ENCODE measurements at regions not wholly inside any gene's neighbourhood (a gene's known extent, or its start where the extent isn't known, plus 50 kb on each side); places are given as distances from the start of the nearest gene placed in this dataset.
A peak's percentile ranks its signal among the peaks of the same experiment; 100 is the strongest.

- DNase-seq, result no peak
Measured at GRCh38 chr7:156474241-156474743, 166.3 kb upstream of the RNF32 start.

- peak; percentile 10 for DNase-seq
Measured at GRCh38 chr7:156473476-156474240, 166.9 kb upstream of the RNF32 start.

GRCh38 chr7:156472267-156472666, 168.3 kb upstream of the RNF32 start:
- no peak for DNase-seq

GRCh38 chr7:156470399-156471320, 169.9 kb upstream of the RNF32 start:
- DNase-seq, result no peak

GRCh38 chr7:156466955-156467625, 173.5 kb upstream of the RNF32 start:
- no peak for DNase-seq

GRCh38 chr7:156466272-156466671, 174.3 kb upstream of the RNF32 start:
- no peak for DNase-seq

GRCh38 chr7:156465186-156465585, 175.4 kb upstream of the RNF32 start:
- no peak for DNase-seq

GRCh38 chr7:156464339-156464738, 176.2 kb upstream of the RNF32 start:
- no peak for DNase-seq

GRCh38 chr7:156463280-156463679, 177.3 kb upstream of the RNF32 start:
- no peak for DNase-seq

- DNase-seq, result no peak
Measured at GRCh38 chr7:156461881-156462665, 178.5 kb upstream of the RNF32 start.

- DNase-seq, result no peak
Measured at GRCh38 chr7:156460858-156461627, 179.5 kb upstream of the RNF32 start.

GRCh38 chr7:156459582-156459981, 181.0 kb upstream of the RNF32 start:
- no peak for DNase-seq

- no peak for DNase-seq
Measured at GRCh38 chr7:156459067-156459466, 181.5 kb upstream of the RNF32 start.

- no peak for DNase-seq
Measured at GRCh38 chr7:156458011-156458410, 182.6 kb upstream of the RNF32 start.

GRCh38 chr7:156456503-156457115, 184.0 kb upstream of the RNF32 start:
- no peak for DNase-seq

GRCh38 chr7:156456032-156456431, 184.5 kb upstream of the RNF32 start:
- DNase-seq, result no peak

- no peak for DNase-seq
Measured at GRCh38 chr7:156450473-156450872, 190.1 kb upstream of the RNF32 start.

GRCh38 chr7:156448918-156449317, 191.7 kb upstream of the RNF32 start:
- no peak for DNase-seq

- no peak for DNase-seq
Measured at GRCh38 chr7:156446990-156447389, 193.6 kb upstream of the RNF32 start.

- DNase-seq, result no peak
Measured at GRCh38 chr7:156445997-156446761, 194.4 kb upstream of the RNF32 start.
